Gastroesophageal sphincter (tissue), 4 donors: ENCODE measurements at regions not wholly inside any gene's neighbourhood (a gene's known extent, or its start where the extent isn't known, plus 50 kb on each side); places are given as distances from the start of the nearest gene placed in this dataset.

Experiments used
- ATAC-seq: fragments of 150-250 bp; one replicate; pipeline ENCODE4 v1.9.1; 2016; ENCODE audit warnings: mild to moderate bottlenecking, moderate library complexity
- H3K27ac ChIP-seq, 4 donors: fragments of 200-600 bp; sonication (generic) in 3 of 4; 1 replicate in 3 of 4; 2 replicates in 1 of 4; pipeline ENCODE4 v1.5.1; 2016 to 2019
- H3K27me3 ChIP-seq: fragments of 200-600 bp; sonication (generic); one replicate; pipeline ENCODE4 v1.5.1; 2019
- H3K36me3 ChIP-seq, 2 donors: fragments of 200-600 bp; sonication (generic); one replicate each; pipeline ENCODE4 v1.5.1; 2019; ENCODE audit warnings: control low read depth in 1 of 2
- H3K4me1 ChIP-seq, 3 donors: fragments of 200-600 bp; sonication (generic); 1 replicate in 2 of 3; 2 replicates in 1 of 3; pipeline ENCODE4 v1.5.1; 2016 to 2019; ENCODE audit warnings: control low read depth in 2 of 3
- H3K4me3 ChIP-seq, 2 donors: fragments of 200-600 bp; sonication (generic); one replicate each; pipeline ENCODE4 v1.5.1; 2019; ENCODE audit warnings: mild to moderate bottlenecking in 1 of 2, moderate library complexity in 1 of 2
- H3K9me3 ChIP-seq, 3 donors: fragments of 200-600 bp; sonication (generic); one replicate each; pipeline ENCODE4 v1.5.1; 2017 to 2019; ENCODE audit warnings: control low read depth in 2 of 3
- CTCF ChIP-seq, 4 experiments: fragments of 200-600 bp in 2 of 4; fragments of 450-650 bp in 2 of 4; sonication (generic) in 1 of 4; IDR thresholded peaks; one replicate each; pipeline ENCODE4 v1.5.1; 2017 to 2019; ENCODE audit warnings: antibody characterized with exemption in 4 of 4, mild to moderate bottlenecking in 2 of 4, moderate library complexity in 2 of 4
- EP300 ChIP-seq: sonication (generic); formaldehyde crosslinking; IDR thresholded peaks from one replicate; pipeline ENCODE4 v1.6.1; 2017; ENCODE audit warnings: antibody characterized with exemption, mild to moderate bottlenecking
- POLR2A ChIP-seq, 2 donors: fragments of 450-650 bp; IDR thresholded peaks; one replicate each; pipeline ENCODE4 v1.6.1; 2017; ENCODE audit warnings: antibody characterized with exemption in 2 of 2, mild to moderate bottlenecking in 2 of 2, moderate library complexity in 1 of 2
- POLR2AphosphoS5 ChIP-seq: sonication (generic); formaldehyde crosslinking; IDR thresholded peaks from one replicate; pipeline ENCODE4 v1.6.1; 2017; ENCODE audit warnings: antibody characterized with exemption
- WGBS, 2 donors: methylation state at CpG; one replicate each; pipeline ENCODE4 v1.1.5; 2018; ENCODE audit warnings: low coverage in 1 of 2; 5-methylcytosine and 5-hydroxymethylcytosine counted together

DNA sequence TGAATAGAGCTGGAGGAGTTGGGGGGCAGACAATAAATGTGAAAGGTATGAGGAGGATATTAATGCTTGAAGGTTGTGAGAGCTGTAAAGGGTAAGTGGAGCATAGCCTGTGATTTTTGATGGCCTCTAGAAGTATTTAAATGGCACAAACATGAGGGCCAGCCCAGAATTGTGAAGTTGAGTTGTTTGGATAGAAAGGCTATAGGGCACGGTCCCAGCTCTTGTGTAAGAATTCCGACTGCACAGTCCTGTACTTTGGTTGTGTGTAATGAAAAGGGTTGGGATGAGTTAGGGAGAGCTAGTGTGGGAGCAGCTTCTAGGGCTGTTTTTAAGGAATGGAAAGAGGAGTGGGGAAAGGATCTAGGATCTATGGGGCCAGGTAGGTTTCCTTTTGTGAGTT is 665.5 kb downstream of the USP25 start:
- Histone ChIP-seq H3K36me3 (no peaks in the 10 kb centered on the region), H3K4me3 (no peak overlapping the region)
- 83% methylated on average over 2 of the region's 2 CpGs for WGBS, 2 donors

DNA sequence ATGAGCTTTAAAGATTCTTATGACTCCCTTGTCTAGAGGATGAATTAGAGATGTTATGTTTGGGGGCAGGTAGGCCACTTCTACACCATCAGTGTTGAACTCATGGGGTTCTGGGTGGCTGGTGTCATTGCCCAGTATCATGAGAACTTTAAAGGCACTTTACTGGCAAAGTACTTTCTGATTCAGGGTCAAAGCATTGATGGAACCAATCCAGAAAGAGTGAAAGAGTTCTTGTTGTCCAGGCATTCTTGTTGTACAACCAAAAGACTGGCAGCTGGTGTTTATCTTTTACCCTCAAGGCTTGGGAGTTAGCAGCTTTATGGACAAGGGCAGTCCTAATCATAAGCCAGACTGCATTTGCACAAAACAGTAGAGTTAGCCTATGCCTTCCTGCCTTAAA is 673.0 kb downstream of the USP25 start:
- Histone ChIP-seq H3K4me3 (no peak overlapping the region), H3K4me1 (no peaks in the 10 kb centered on the region), H3K27ac (no peak overlapping the region), H3K27me3 (no peaks in the 10 kb centered on the region), H3K9me3 (peaks cover 0 to 4% (median 0%) of the 10 kb centered on the region in 3 donors), H3K36me3 (no peaks in the 10 kb centered on the region)
- no peak for TF ChIP-seq POLR2AphosphoS5
- TF ChIP-seq POLR2A (IDR thresholded peaks at IDR 0.05): no peak
- no peak for TF ChIP-seq CTCF (IDR thresholded peaks at IDR 0.05)
- no peak for TF ChIP-seq EP300
- no peak for ATAC-seq

More for the DNA sequence above, 665.5 kb downstream of the USP25 start:
- no peak for ATAC-seq
- TF ChIP-seq CTCF (IDR thresholded peaks at IDR 0.05) (no peak), EP300 (no peak), POLR2A (IDR thresholded peaks at IDR 0.05) (no peak), POLR2AphosphoS5 (no peak)
- Histone ChIP-seq H3K27ac (no peak overlapping the region), H3K27me3 (no peaks in the 10 kb centered on the region), H3K9me3 (peaks cover 0 to 5% (median 0%) of the 10 kb centered on the region in 3 donors), H3K4me1 (no peaks in the 10 kb centered on the region)

DNA sequence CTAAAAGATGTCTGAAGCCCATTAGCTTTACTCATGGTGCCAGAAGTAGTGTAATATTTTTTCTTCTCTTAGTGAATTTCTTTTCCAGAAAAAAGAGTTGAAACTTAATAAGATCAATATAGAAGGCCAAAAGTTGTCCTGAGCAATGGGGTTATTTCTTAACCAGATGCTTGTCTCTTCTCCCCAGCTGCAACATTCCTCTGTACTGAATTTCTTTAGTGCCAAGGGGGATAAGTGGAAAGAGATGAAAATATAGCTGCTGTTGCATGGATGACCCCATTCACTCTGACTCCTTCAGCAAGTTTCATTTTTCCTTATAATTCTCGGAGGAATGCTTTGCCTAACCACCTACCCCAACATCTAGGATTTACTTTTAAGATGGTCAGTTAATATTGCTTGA is 675.0 kb downstream of the USP25 start:
- no peak for TF ChIP-seq POLR2AphosphoS5
- no peak for TF ChIP-seq POLR2A (IDR thresholded peaks at IDR 0.05)
- TF ChIP-seq CTCF (IDR thresholded peaks at IDR 0.05): no peak
- TF ChIP-seq EP300: no peak
- WGBS, 2 donors: 71% methylated on average over 1 of the region's 1 CpG
- H3K27me3 ChIP-seq: no peaks in the 10 kb centered on the region
- peaks cover 0 to 4% (median 0%) of the 10 kb centered on the region in 3 donors for H3K9me3 ChIP-seq
- no peak overlapping the region for H3K27ac ChIP-seq
- no peak overlapping the region for H3K4me3 ChIP-seq
- no peak for ATAC-seq
- no peaks in the 10 kb centered on the region for H3K4me1 ChIP-seq
- no peaks in the 10 kb centered on the region for H3K36me3 ChIP-seq

- Histone ChIP-seq H3K27me3 (no peaks in the 10 kb centered on the region), H3K27ac (no peak overlapping the region), H3K4me1 (no peaks in the 10 kb centered on the region), H3K9me3 (peaks cover 0 to 8% (median 0%) of the 10 kb centered on the region in 3 donors), H3K4me3 (no peak overlapping the region), H3K36me3 (no peaks in the 10 kb centered on the region)
- no peak for ATAC-seq
- WGBS, 2 donors: 90% methylated on average over 2 of the region's 2 CpGs; no CpG with 5 or more reads in 1 of the 2 donors
- TF ChIP-seq CTCF (IDR thresholded peaks at IDR 0.05): no peak
- no peak for TF ChIP-seq POLR2A (IDR thresholded peaks at IDR 0.05)
- no peak for TF ChIP-seq EP300
- no peak for TF ChIP-seq POLR2AphosphoS5
Measured at GRCh38 chr21:16406355-16406754, 676.6 kb downstream of the USP25 start.

- no peaks in the 10 kb centered on the region for H3K27me3 ChIP-seq
- ATAC-seq: no peak
- no peak overlapping the region for H3K27ac ChIP-seq
- H3K36me3 ChIP-seq: no peaks in the 10 kb centered on the region
- TF ChIP-seq EP300 (no peak), POLR2A (IDR thresholded peaks at IDR 0.05) (no peak), CTCF (IDR thresholded peaks at IDR 0.05) (no peak), POLR2AphosphoS5 (no peak)
- no peaks in the 10 kb centered on the region for H3K4me1 ChIP-seq
- H3K4me3 ChIP-seq: no peak overlapping the region
- 57 to 88% methylated on average over 1 of the region's 1 CpG for WGBS, 2 donors
- peaks cover 0 to 8% (median 0%) of the 10 kb centered on the region in 3 donors for H3K9me3 ChIP-seq
Measured at GRCh38 chr21:16407403-16408240, 677.8 kb downstream of the USP25 start.
